ENCODE measurements at regions not wholly inside any gene's neighbourhood (a gene's known extent, or its start where the extent isn't known, plus 50 kb on each side); places are given as distances from the start of the nearest gene placed in this dataset.

- BruUV-seq (replicated peaks): no TSS peak
- no peak overlapping the region for H3K4me2 ChIP-seq (ENCODE audit: low read depth, low read length)
- H3K4me1 ChIP-seq (ENCODE audit: insufficient read depth, low read length): no peaks in the 10 kb centered on the region
- no peaks in the 10 kb centered on the region for H3K79me2 ChIP-seq (ENCODE audit: insufficient read depth, low read length)
- no peak for ATAC-seq
- ChIA-PET POLR2A (no interaction called here), CTCF (ENCODE audit: low intra/inter-chr PET ratio, low total read pairs) (no interaction called here)
- no peak overlapping the region for H3K9ac ChIP-seq (ENCODE audit: insufficient read depth, low read depth, low read length)
- WGBS (ENCODE audit: low lambda C conversion rate): 4% methylated on average over 2 of the region's 3 CpGs
- H4K20me1 ChIP-seq (ENCODE audit: insufficient read depth, low read length): no peaks in the 10 kb centered on the region
- no peak overlapping the region for H3K27ac ChIP-seq (ENCODE audit: extremely low read length, insufficient read depth, low read length)
- intact Hi-C loops (cut with micrococcal nuclease; ENCODE audit: unreplicated experiment): no loop called here
- no peaks in the 10 kb centered on the region for H3K9me3 ChIP-seq (ENCODE audit: low read length)
- H3K36me3 ChIP-seq (replicated peaks in 1 of 2; ENCODE audit: control insufficient read depth in 1 of 2, insufficient read depth in 2 of 2, low read length in 2 of 2): no peaks in the 10 kb centered on the region
- no peak for DNase-seq (ENCODE audit: low spot score)
- in situ Hi-C loops (cut with HindIII; ENCODE audit: extremely low pct_ligation_motif_present, low pct_unique_long_range_greater_than_20kb): no loop called here
- no peak overlapping the region for H2AFZ ChIP-seq (ENCODE audit: low read length)
- FAIRE-seq: no peak
- no peak overlapping the region for H3K4me3 ChIP-seq (replicated peaks in 1 of 3; ENCODE audit: insufficient read depth in 1 of 3, low read depth in 2 of 3, low read length in 3 of 3)
- H3K27me3 ChIP-seq (ENCODE audit: control insufficient read depth in 1 of 2, insufficient read depth in 2 of 2, low read length in 2 of 2): no peaks in the 10 kb centered on the region
- TF ChIP-seq ZNF737 (CRISPR knock-in tag; IDR thresholded peaks at IDR 0.05; ENCODE audit: borderline replicate concordance): no peak
- no peak for TF ChIP-seq MIXL1 (CRISPR knock-in tag; IDR thresholded peaks at IDR 0.05)
- no peak for TF ChIP-seq ZNF672 (CRISPR knock-in tag; IDR thresholded peaks at IDR 0.05)
- no peak for TF ChIP-seq WIZ (CRISPR knock-in tag; IDR thresholded peaks at IDR 0.05)
- no peak for TF ChIP-seq CBX1 (IDR thresholded peaks at IDR 0.05; ENCODE audit: low read depth)
- no peak for TF ChIP-seq NFE2L1 (CRISPR knock-in tag; IDR thresholded peaks at IDR 0.05; ENCODE audit: borderline replicate concordance)
- TF ChIP-seq RERE (CRISPR knock-in tag; IDR thresholded peaks at IDR 0.05; ENCODE audit: low read depth): no peak
- TF ChIP-seq ZNF407 (CRISPR knock-in tag; IDR thresholded peaks at IDR 0.05; ENCODE audit: not compliant biosample characterization): no peak
- TF ChIP-seq ZFYVE20 (CRISPR knock-in tag; IDR thresholded peaks at IDR 0.05; ENCODE audit: borderline replicate concordance, low read depth): no peak
- TF ChIP-seq MBNL3 (CRISPR knock-in tag; conservative IDR thresholded peaks at IDR 0.05): no peak
- no peak for TF ChIP-seq ZSCAN9 (CRISPR knock-in tag; IDR thresholded peaks at IDR 0.05; ENCODE audit: borderline replicate concordance)
- no peak for TF ChIP-seq ZNF230 (CRISPR knock-in tag; IDR thresholded peaks at IDR 0.05)
- no peak for TF ChIP-seq NKX3-1 (CRISPR knock-in tag; IDR thresholded peaks at IDR 0.05)
- no peak for TF ChIP-seq FOXA1 (IDR thresholded peaks at IDR 0.05)
- TF ChIP-seq FOXA1 (CRISPR knock-in tag; IDR thresholded peaks at IDR 0.05): no peak
Measured at GRCh38 chr11:45525393-45525792, 140.0 kb downstream of the CHST1 start.
